PC-9 (cell line): ENCODE measurements at regions not wholly inside any gene's neighbourhood (a gene's known extent, or its start where the extent isn't known, plus 50 kb on each side); places are given as distances from the start of the nearest gene placed in this dataset.

Experiments
- BruUV-seq: library from RNA; stranded (reverse); fragments of 400-500 nt; replicated peaks from 2 replicates; lab custom pipeline; 2021; lab: Mats Ljungman, UMichigan
- CTCF ChIA-PET: fragments of 300-600 bp; sonication (Branson Sonifier 250); formaldehyde crosslinking; loops from one replicate; lab custom pipeline; 2022; ENCODE audit warnings: antibody characterized with exemption; lab: Charles Lee
- POLR2A ChIA-PET: fragments of 300-600 bp; sonication (Branson Sonifier 250); formaldehyde crosslinking; loops from one replicate; lab custom pipeline; 2022; ENCODE audit warnings: antibody characterized with exemption; ENCODE audit not compliant: unreplicated experiment; lab: Charles Lee
- DNase-seq, 2 experiments: peaks; one replicate each; pipeline versions ENCODE4 v3.0.0 to v3.0.0-alpha.2; 2015 to 2022; ENCODE audit warnings: mixed read lengths in 1 of 2
- H2AFZ ChIP-seq: fragments of 200-600 bp; sonication (generic); 2 replicates; pipeline ENCODE4 v1.8.1; 2017; ENCODE audit warnings: antibody characterized with exemption
- H3F3A ChIP-seq: fragments of 200-600 bp; sonication (generic); 2 replicates; pipeline ENCODE4 v1.8.1; 2017; ENCODE audit warnings: antibody characterized with exemption, mild to moderate bottlenecking, low read depth; ENCODE audit not compliant: insufficient read depth
- H3K27ac ChIP-seq: fragments of 200-600 bp; sonication (generic); 2 replicates; pipeline ENCODE4 v1.6.1; 2016; ENCODE audit warnings: mixed run types
- H3K27me3 ChIP-seq: fragments of 200-600 bp; sonication (generic); 2 replicates; pipeline ENCODE4 v1.6.1; 2016; ENCODE audit warnings: low read depth, mixed run types; ENCODE audit not compliant: insufficient read depth
- H3K36me3 ChIP-seq: fragments of 200-600 bp; sonication (generic); 2 replicates; pipeline ENCODE4 v1.6.1; 2016; ENCODE audit warnings: low read depth, mixed run types
- H3K4me1 ChIP-seq: fragments of 200-600 bp; sonication (generic); replicated peaks from 2 replicates; pipeline ENCODE4 v1.6.1; 2016; ENCODE audit warnings: mixed run types; ENCODE audit not compliant: insufficient read depth
- H3K4me2 ChIP-seq: fragments of 200-600 bp; sonication (generic); 2 replicates; pipeline ENCODE4 v1.6.1; 2017; ENCODE audit warnings: mixed run types
- H3K4me3 ChIP-seq: fragments of 200-600 bp; sonication (generic); 2 replicates; pipeline ENCODE4 v1.6.1; 2016; ENCODE audit warnings: mixed run types
- H3K79me2 ChIP-seq: fragments of 200-600 bp; sonication (generic); 2 replicates; pipeline ENCODE4 v1.6.1; 2017; ENCODE audit warnings: low read depth, mixed run types
- H3K9me2 ChIP-seq: fragments of 200-600 bp; sonication (generic); 2 replicates; pipeline ENCODE4 v1.8.1; 2017; ENCODE audit warnings: mild to moderate bottlenecking; ENCODE audit not compliant: insufficient read depth
- H3K9me3 ChIP-seq: fragments of 200-600 bp; sonication (generic); 2 replicates; pipeline ENCODE4 v1.8.1; 2016; ENCODE audit warnings: low read depth; ENCODE audit not compliant: insufficient read depth
- H4K20me1 ChIP-seq: fragments of 200-600 bp; sonication (generic); 2 replicates; pipeline ENCODE4 v1.8.1; 2017; ENCODE audit not compliant: insufficient read depth
- CTCF ChIP-seq: fragments of 200-600 bp; sonication (generic); conservative IDR thresholded peaks from 2 replicates; pipeline ENCODE4 v1.6.1; 2017; ENCODE audit warnings: mixed run types, antibody characterized with exemption, mild to moderate bottlenecking, moderate library complexity
- EZH2 ChIP-seq: fragments of 200-600 bp; sonication (generic); IDR thresholded peaks from 2 replicates; pipeline ENCODE4 v1.8.0; 2017; ENCODE audit warnings: antibody characterized with exemption, low read depth
- intact Hi-C: fragments of 100-400 bp; cut with micrococcal nuclease; formaldehyde crosslinking; loops from one replicate; pipeline ENCODE4 v1.10.0; 2022; ENCODE audit not compliant: unreplicated experiment

- TF ChIP-seq CTCF = no peak
- TF ChIP-seq EZH2 = no peak
- POLR2A ChIA-PET = no interaction called here
Measured at GRCh38 chr7:110257673-110258072, 833.3 kb upstream of the LRRN3 start.

DNA sequence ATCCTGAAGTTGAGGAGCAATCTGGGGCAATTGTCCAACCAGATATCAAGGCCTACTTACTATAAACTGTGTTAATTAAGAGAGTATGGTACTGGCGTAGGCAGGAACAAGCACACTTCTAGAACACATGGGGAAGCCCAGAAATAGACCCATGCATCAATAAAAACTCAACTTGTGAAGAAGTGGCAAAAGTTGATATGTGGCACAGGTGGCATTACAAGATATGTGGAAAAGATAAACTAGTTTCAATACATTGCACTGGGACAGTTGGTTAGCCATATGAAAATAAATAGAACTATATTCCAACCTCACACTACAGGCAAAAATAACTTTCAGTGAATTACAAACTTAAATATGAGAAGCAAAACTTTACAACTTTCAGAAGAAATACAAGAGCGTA is 828.7 kb upstream of the LRRN3 start:
- Histone ChIP-seq H3K4me2 (no peak overlapping the region), H3K36me3 (no peaks in the 10 kb centered on the region), H4K20me1 (no peaks in the 10 kb centered on the region), H2AFZ (no peak overlapping the region), H3K4me3 (no peak overlapping the region), H3K4me1 (no peaks in the 10 kb centered on the region), H3K27me3 (no peaks in the 10 kb centered on the region), H3K9me3 (no peaks in the 10 kb centered on the region), H3K9me2 (no peaks in the 10 kb centered on the region), H3K79me2 (no peaks in the 10 kb centered on the region), H3F3A (no peaks in the 10 kb centered on the region), H3K27ac (no peak overlapping the region)
- ChIA-PET POLR2A (interaction anchor here (0.7 kb wide), 1 partner anchor 937 kb away, joined by 5 read pairs; no protein-coding TSS in a partner anchor), CTCF (no interaction called here)
- BruUV-seq = no TSS peak
- intact Hi-C loops = no loop called here
- TF ChIP-seq EZH2 = no peak
- no peak for TF ChIP-seq CTCF
- DNase-seq = no peak

More at GRCh38 chr7:110257673-110258072, 833.3 kb upstream of the LRRN3 start:
- DNase-seq = no peak
- Histone ChIP-seq H3K27ac (no peak overlapping the region), H3K4me2 (no peak overlapping the region), H3K4me1 (no peaks in the 10 kb centered on the region), H3K79me2 (no peaks in the 10 kb centered on the region), H3K9me2 (no peaks in the 10 kb centered on the region), H4K20me1 (no peaks in the 10 kb centered on the region), H3K36me3 (no peaks in the 10 kb centered on the region), H3K9me3 (no peaks in the 10 kb centered on the region), H2AFZ (no peak overlapping the region), H3F3A (no peaks in the 10 kb centered on the region), H3K4me3 (no peak overlapping the region), H3K27me3 (no peaks in the 10 kb centered on the region)
- CTCF ChIA-PET = no interaction called here
- no TSS peak for BruUV-seq
- intact Hi-C loops = no loop called here

GRCh38 chr7:110264288-110264687 is 826.6 kb upstream of the LRRN3 start:
- Histone ChIP-seq H3K79me2 (no peaks in the 10 kb centered on the region), H3K4me3 (no peak overlapping the region), H3F3A (no peaks in the 10 kb centered on the region), H4K20me1 (no peaks in the 10 kb centered on the region), H3K4me2 (no peak overlapping the region), H3K4me1 (no peaks in the 10 kb centered on the region), H3K9me2 (no peaks in the 10 kb centered on the region), H3K27me3 (no peaks in the 10 kb centered on the region), H3K9me3 (no peaks in the 10 kb centered on the region), H3K36me3 (no peaks in the 10 kb centered on the region), H2AFZ (no peak overlapping the region), H3K27ac (no peak overlapping the region)
- CTCF ChIA-PET = no interaction called here
- BruUV-seq = no TSS peak
- DNase-seq = no peak
- intact Hi-C loops = no loop called here
- POLR2A ChIA-PET = no interaction called here
- TF ChIP-seq EZH2 = no peak
- TF ChIP-seq CTCF = no peak
